ENCODE measurements at regions not wholly inside any gene's neighbourhood (a gene's known extent, or its start where the extent isn't known, plus 50 kb on each side); places are given as distances from the start of the nearest gene placed in this dataset.

DNA sequence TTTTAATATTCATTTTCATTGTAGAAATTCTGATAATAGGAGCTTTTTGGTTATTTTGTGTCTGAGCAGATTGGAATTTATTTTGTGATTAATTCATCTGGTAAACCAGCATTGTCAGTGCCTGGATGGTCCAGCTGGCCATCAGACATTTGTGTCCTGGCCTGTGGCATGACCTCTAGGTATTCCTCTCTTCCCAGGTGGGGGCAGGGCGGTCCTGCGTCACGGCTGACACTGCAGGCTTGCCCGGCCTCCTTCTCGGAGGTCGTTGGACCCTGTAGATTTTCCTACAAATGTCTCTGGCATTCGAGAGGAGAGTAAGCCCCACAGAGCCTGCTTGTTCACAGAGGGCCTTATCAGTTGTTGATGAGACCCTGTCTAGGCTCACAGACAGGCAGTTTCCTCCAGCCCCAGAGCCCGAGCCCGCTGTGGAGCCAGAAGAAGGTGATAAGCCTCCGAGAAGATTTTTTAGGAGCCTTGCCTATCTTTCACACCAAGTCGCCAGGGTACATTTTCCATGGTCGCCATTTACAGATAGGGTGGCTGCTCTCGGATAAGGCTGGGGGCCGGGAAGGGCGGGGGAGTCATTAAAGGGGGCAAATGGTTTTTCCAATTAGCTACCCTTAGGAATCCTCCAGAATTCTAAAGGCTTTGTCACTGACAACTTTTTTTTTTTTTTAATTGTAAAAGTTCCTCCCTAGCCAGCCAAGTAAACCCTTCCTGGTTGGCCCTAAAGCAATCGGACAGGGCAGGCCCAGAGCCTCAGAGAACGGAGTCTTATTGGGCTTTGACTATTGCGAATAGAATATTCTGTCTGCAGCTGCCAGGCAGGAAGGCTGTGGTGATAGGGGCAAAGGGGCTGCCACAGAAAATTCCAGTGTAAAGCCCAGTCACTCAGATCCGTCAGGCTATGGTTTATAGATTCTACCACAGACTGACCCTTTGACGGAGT is 78.1 kb upstream of the TBX20 start:
- no peak for DNase-seq

- no peak for DNase-seq
These were observed 75.1 kb upstream of the TBX20 start for GRCh38 chr7:35329026-35329425.

GRCh38 chr7:35319606-35320005 is 65.7 kb upstream of the TBX20 start:
- DNase-seq: no peak

DNA sequence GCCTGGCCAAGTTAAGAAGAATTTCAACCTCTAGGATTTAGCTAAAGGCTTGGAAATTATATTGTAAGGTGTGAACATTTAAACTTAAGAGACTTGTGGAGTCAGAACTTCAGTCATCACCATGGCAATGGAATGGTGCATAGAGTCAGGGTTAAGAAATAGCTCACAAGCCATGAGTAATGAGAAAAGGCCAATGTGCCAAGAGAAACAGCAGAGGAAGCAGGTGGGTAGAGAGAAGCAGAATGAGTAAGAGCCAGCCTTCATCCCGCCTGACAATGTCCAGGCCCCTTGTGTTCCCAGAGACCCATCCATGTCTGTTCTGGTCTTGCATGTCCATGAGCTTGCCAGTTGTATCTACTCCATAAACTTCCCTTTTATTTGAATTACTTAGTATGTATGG is 62.6 kb upstream of the TBX20 start:
- DNase-seq: no peak

GRCh38 chr7:35315517-35315916 is 61.6 kb upstream of the TBX20 start:
- DNase-seq: no peak

- DNase-seq: no peak
These were observed 60.5 kb upstream of the TBX20 start for GRCh38 chr7:35314354-35314753.

DNA sequence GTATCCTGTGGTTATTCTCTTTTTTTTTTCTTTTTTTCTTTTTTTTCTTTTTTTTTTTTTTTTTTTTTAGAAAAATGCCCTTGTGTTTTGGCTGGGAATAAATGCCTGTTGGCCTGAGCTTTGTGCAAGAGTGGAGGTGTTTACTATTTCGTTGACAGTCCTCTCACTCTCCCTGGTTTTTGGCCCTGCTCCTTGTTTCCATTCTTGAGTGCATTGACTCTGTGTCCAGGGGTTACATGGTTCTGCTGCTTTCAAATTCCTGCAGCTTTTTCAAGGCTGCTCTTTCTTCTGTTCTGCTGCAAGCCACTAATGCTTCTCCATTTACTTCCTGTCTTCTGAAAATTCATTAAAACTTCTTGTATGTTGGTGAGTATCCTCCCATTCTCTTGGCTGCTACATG is 59.7 kb upstream of the TBX20 start:
- DNase-seq: no peak
